DOHH2 (cell line): ENCODE measurements at regions not wholly inside any gene's neighbourhood (a gene's known extent, or its start where the extent isn't known, plus 50 kb on each side); places are given as distances from the start of the nearest gene placed in this dataset.

Source experiments
- H3F3A ChIP-seq: fragments of 200-600 bp; sonication (generic), shearing (Covaris generic); 2 replicates; pipeline ENCODE4 v1.6.0; 2016; ENCODE audit warnings: antibody characterized with exemption, mild to moderate bottlenecking; ENCODE audit not compliant: control insufficient read depth, insufficient read depth
- H3K27ac ChIP-seq: fragments of 200-600 bp; sonication (generic); 2 replicates; pipeline ENCODE4 v1.5.1; 2014; ENCODE audit warnings: low read depth, mild to moderate bottlenecking, low read length, moderate library complexity
- H3K27me3 ChIP-seq: fragments of 200-600 bp; sonication (generic); 2 replicates; pipeline ENCODE4 v1.6.1; 2014; ENCODE audit warnings: mild to moderate bottlenecking, low read length, mixed read lengths; ENCODE audit not compliant: control insufficient read depth
- H3K36me3 ChIP-seq: fragments of 200-600 bp; sonication (generic); 2 replicates; pipeline ENCODE4 v1.6.1; 2014; ENCODE audit warnings: mild to moderate bottlenecking, low read length, moderate library complexity, mixed read lengths; ENCODE audit not compliant: control insufficient read depth
- H3K4me1 ChIP-seq: fragments of 200-600 bp; sonication (generic); 2 replicates; pipeline ENCODE4 v1.6.1; 2014; ENCODE audit warnings: mild to moderate bottlenecking, low read length, mixed read lengths; ENCODE audit not compliant: control insufficient read depth
- H3K4me2 ChIP-seq: fragments of 200-600 bp; sonication (generic); 2 replicates; pipeline ENCODE4 v1.6.0; 2014; ENCODE audit warnings: mild to moderate bottlenecking, low read length, moderate library complexity
- H3K4me3 ChIP-seq: fragments of 200-600 bp; sonication (generic); 2 replicates; pipeline ENCODE4 v1.5.1; 2014; ENCODE audit warnings: mild to moderate bottlenecking, low read length, mixed read lengths
- H3K79me2 ChIP-seq: fragments of 200-600 bp; sonication (generic); 2 replicates; pipeline ENCODE4 v1.6.1; 2014; ENCODE audit warnings: mild to moderate bottlenecking, low read length, mixed read lengths; ENCODE audit not compliant: control insufficient read depth
- H3K9me2 ChIP-seq: fragments of 200-600 bp; sonication (generic); replicated peaks from 2 replicates; pipeline ENCODE4 v1.6.1; 2014; ENCODE audit warnings: mild to moderate bottlenecking, low read length, mixed read lengths; ENCODE audit not compliant: control insufficient read depth
- H3K9me3 ChIP-seq: fragments of 200-600 bp; sonication (generic); 2 replicates; pipeline ENCODE4 v1.6.1; 2014; ENCODE audit warnings: antibody characterized with exemption, low read length, mixed read lengths; ENCODE audit not compliant: control insufficient read depth, insufficient read depth
- H4K20me1 ChIP-seq: fragments of 200-600 bp; sonication (generic); 2 replicates; pipeline ENCODE4 v1.6.0; 2014; ENCODE audit warnings: low read depth, mild to moderate bottlenecking, antibody characterized with exemption, low read length, moderate library complexity; ENCODE audit not compliant: control insufficient read depth, insufficient read depth
- EZH2phosphoT487 ChIP-seq: fragments of 200-600 bp; sonication (generic); IDR thresholded peaks from 2 replicates; pipeline ENCODE4 v1.6.1; 2017; ENCODE audit warnings: borderline replicate concordance, mild to moderate bottlenecking, antibody characterized with exemption, low read length, moderate library complexity, mixed read lengths
- TF ChIP-seq, protein P1 (sequence below): fragments of 200-600 bp; sonication (generic); IDR thresholded peaks from one replicate; pipeline ENCODE4 v1.5.1; 2014; ENCODE audit warnings: antibody characterized with exemption, mild to moderate bottlenecking, low read depth, low read length; ENCODE audit not compliant: poor library complexity, severe bottlenecking

DNA sequence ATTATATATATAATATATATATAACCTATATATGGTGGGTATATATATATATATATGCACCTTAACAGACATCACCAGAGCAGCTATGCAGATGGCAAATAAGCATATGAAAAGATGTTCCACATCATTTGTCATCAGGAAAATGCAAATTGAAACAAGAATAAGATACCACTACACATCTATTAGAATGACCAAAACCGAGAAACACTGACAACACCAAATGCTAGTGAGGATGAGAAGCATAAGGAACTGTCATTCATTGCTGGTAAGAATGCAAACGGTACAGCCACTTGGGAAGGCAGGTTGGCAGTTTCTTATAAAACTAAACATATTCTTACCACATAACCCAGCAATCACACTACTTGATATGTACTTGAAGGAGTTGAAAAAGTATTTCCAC lies 219.8 kb upstream of the PRMT6 start:
- Histone ChIP-seq H3F3A (no peaks in the 10 kb centered on the region), H4K20me1 (no peaks in the 10 kb centered on the region), H3K27me3 (no peaks in the 10 kb centered on the region), H3K4me2 (no peak overlapping the region), H3K79me2 (no peaks in the 10 kb centered on the region), H3K9me2 (no peaks in the 10 kb centered on the region), H3K4me3 (no peak overlapping the region), H3K9me3 (no peaks in the 10 kb centered on the region), H3K36me3 (no peaks in the 10 kb centered on the region), H3K4me1 (no peaks in the 10 kb centered on the region), H3K27ac (no peak overlapping the region)
- TF ChIP-seq, protein P1, sequence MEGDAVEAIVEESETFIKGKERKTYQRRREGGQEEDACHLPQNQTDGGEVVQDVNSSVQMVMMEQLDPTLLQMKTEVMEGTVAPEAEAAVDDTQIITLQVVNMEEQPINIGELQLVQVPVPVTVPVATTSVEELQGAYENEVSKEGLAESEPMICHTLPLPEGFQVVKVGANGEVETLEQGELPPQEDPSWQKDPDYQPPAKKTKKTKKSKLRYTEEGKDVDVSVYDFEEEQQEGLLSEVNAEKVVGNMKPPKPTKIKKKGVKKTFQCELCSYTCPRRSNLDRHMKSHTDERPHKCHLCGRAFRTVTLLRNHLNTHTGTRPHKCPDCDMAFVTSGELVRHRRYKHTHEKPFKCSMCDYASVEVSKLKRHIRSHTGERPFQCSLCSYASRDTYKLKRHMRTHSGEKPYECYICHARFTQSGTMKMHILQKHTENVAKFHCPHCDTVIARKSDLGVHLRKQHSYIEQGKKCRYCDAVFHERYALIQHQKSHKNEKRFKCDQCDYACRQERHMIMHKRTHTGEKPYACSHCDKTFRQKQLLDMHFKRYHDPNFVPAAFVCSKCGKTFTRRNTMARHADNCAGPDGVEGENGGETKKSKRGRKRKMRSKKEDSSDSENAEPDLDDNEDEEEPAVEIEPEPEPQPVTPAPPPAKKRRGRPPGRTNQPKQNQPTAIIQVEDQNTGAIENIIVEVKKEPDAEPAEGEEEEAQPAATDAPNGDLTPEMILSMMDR: no peak
- TF ChIP-seq EZH2phosphoT487: no peak

DNA sequence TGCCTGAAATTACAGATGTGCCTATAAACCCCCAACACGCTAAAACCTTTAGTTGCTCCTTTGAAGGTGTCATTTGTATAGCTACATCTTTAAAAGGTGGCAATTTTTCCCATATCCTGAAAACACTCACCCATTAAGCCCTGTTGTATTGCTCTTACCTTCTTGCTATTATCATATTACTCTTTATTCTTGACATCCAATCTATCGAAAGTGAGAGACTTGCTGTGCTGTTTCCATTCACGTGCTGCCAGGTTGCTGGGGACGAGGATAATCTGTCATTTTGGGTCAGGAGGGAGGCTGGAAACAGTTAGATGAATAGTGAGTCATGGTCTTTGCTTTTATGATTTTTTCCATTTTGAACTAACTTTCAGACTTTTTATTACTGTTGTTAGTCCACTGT lies 213.0 kb upstream of the PRMT6 start:
- Histone ChIP-seq H3K9me2 (no peaks in the 10 kb centered on the region), H3K36me3 (no peaks in the 10 kb centered on the region), H3K27me3 (no peaks in the 10 kb centered on the region), H3K27ac (no peak overlapping the region), H3K4me2 (no peak overlapping the region), H3F3A (no peaks in the 10 kb centered on the region), H3K4me3 (no peak overlapping the region), H3K4me1 (no peaks in the 10 kb centered on the region), H3K9me3 (no peaks in the 10 kb centered on the region), H3K79me2 (no peaks in the 10 kb centered on the region), H4K20me1 (no peaks in the 10 kb centered on the region)
- TF ChIP-seq, protein P1: no peak
- TF ChIP-seq EZH2phosphoT487: no peak

DNA sequence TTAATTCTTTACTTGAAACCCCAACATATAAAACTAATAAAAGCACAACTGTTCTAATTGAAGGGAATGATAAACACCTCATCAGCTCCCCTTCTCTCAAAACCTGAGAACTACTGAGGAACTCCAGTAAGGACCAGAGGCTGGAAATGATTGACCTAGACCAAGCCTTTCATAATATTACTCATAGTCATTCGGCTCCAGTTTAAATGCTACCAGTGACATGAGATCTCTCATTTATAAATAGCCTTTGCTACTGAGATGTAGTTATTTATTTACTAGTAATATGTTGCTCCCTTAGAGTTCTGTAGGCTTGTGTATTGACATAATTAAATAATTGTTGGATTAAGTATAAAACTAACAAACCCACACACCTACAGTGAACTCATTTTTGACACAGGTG lies 209.8 kb upstream of the PRMT6 start:
- Histone ChIP-seq H3K27me3 (no peaks in the 10 kb centered on the region), H3K4me3 (no peak overlapping the region), H3K9me3 (no peaks in the 10 kb centered on the region), H3K36me3 (no peaks in the 10 kb centered on the region), H4K20me1 (no peaks in the 10 kb centered on the region), H3K27ac (no peak overlapping the region), H3F3A (no peaks in the 10 kb centered on the region), H3K9me2 (no peaks in the 10 kb centered on the region; the same call in 1 of the 2 replicates), H3K4me1 (no peaks in the 10 kb centered on the region), H3K4me2 (no peak overlapping the region), H3K79me2 (no peaks in the 10 kb centered on the region)
- TF ChIP-seq, protein P1: no peak
- TF ChIP-seq EZH2phosphoT487: no peak

DNA sequence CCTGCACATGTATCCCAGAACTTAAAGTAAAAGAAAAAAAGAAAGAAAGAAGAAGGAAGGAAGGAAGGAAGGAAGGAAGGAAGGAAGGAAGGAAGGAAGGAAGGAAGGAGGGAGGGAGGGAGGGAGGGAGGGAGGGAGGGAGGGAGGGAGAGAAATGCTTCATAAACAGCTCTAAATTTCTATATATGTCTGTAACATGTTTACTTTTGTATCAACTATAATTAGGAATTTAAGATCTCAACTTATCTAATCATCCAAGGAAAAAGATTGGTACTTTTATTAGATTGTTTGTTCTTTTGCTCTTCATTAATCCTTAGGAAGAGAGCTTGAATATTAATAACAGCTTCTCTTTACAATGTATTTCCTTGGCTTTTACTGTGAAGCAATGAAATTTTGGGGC lies 195.4 kb upstream of the PRMT6 start:
- H3F3A ChIP-seq: no peaks in the 10 kb centered on the region
- no peaks in the 10 kb centered on the region for H3K36me3 ChIP-seq
- no peak overlapping the region for H3K4me2 ChIP-seq
- H3K9me2 ChIP-seq: no peaks in the 10 kb centered on the region
- H3K27ac ChIP-seq: no peak overlapping the region
- H3K27me3 ChIP-seq: no peaks in the 10 kb centered on the region
- no peaks in the 10 kb centered on the region for H3K4me1 ChIP-seq
- H3K4me3 ChIP-seq: no peak overlapping the region
- H4K20me1 ChIP-seq: no peaks in the 10 kb centered on the region
- no peaks in the 10 kb centered on the region for H3K9me3 ChIP-seq
- no peak for TF ChIP-seq EZH2phosphoT487
- TF ChIP-seq, protein P1: no peak
- H3K79me2 ChIP-seq: no peaks in the 10 kb centered on the region
